Suppressor macrophage treated with lipopolysaccharide for 1 hour (primary cell): ENCODE measurements at regions not wholly inside any gene's neighbourhood (a gene's known extent, or its start where the extent isn't known, plus 50 kb on each side); places are given as distances from the start of the nearest gene placed in this dataset.
A peak's percentile ranks its signal among the peaks of the same experiment; 100 is the strongest.
"Not testable (repeated sequence)": the region's sequence is repeated elsewhere in the genome, so short reads cannot be mapped to it uniquely, and the experiment has no call there.

Experiments used
- DNase-seq, 3 donors: peaks; one replicate each; pipeline ENCODE4 v3.0.0-alpha.2; 2020 to 2022

DNA sequence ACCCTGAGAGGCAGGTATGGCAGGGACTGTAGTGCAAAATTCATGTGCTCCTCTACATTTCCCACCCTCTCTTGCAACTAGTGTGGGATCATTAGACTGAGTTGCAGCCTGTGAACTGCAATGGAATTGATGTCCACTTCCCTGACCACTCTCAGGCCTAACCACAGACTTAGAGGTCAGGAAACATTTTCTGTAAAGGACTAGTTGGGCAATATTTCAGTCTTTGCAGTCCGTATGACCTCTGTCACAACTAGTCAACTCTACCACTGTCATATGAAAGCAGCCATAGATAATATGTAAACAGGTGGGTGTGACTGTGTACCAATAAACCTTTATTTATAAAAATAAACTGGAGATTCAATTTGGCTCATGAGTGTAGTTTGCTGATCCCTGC is 134.4 kb upstream of the TOP1 start:
- DNase-seq: no peak

DNA sequence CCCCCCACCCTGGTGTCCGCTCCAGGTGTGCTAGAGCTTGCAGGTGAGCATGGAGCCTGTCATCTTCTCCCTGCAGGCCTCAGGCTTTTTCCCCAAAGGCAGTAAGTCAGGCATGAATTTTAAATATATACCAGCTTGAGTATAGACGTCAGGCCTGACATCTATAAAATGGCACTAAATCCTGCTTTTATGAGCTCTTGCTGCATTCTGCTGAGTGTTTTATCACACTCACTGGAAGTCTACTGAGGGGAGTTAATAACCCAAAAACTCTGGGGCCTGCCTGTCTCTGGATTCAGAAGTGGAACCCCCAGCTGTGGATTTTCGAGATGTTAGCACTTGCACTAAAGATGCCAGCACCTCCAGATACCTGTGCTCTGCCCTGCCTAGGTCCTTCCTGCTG is 133.4 kb upstream of the TOP1 start:
- DNase-seq: no peak

DNA sequence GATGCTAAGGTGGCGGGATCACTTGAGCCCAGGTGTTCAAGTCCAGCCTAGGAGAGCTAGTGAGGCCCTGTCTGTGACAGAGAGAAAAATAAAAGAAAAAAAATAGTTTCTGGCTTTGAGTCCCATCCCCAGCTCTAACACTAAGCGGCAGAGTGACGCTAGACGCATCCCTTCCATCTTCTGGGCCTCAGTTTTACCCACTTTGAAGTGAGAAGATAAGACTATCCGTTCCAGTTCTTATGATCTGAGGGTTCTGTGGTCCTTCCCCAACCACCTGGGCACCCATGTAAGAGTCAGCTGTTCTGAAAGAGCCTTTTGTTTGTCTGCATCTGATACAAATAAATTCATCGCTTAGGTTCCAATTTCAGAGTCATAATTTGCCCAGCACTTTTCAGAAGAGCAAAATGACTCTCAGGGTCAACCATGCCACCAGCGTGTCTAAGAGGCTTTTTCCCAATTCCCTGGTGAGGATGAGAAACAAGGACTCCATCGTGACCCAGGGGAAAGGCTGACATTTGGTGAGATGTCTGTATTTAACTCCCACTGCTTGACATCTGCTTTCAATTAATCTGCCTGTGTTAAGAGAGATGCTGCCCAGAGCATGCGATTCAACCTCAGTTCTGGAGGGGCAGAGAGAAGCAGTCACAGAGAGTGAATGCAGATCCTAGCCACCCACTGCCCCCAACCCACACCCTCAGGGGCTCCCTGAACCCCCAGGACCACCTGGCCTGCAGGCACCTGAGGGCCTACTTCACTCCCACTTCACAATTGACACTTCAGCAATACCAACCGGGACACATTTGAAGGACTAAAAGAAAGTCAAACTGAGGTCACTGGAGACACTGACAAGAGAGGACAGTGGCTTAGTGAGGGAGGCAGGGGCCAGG is 131.6 kb upstream of the TOP1 start:
- DNase-seq: no peak

DNA sequence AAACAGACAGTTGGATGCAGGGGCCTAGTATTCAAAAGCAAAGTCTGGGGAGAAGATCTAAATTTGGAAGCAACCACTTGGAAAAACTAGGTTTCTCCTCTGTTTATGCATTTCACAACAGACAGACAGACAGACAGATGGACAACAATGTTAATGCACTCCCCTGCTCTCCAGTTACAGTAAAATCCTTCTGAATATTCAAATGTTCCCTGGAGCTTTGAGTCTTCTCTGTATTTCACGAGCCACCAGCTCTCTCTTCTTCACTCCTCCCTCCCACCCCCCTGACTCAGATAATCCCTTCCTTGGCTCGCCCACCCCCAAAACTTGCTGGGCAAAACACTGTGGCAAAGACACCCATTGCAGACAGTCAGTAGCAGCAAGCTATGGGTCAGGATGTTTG is 129.3 kb upstream of the TOP1 start:
- DNase-seq: no peak

DNA sequence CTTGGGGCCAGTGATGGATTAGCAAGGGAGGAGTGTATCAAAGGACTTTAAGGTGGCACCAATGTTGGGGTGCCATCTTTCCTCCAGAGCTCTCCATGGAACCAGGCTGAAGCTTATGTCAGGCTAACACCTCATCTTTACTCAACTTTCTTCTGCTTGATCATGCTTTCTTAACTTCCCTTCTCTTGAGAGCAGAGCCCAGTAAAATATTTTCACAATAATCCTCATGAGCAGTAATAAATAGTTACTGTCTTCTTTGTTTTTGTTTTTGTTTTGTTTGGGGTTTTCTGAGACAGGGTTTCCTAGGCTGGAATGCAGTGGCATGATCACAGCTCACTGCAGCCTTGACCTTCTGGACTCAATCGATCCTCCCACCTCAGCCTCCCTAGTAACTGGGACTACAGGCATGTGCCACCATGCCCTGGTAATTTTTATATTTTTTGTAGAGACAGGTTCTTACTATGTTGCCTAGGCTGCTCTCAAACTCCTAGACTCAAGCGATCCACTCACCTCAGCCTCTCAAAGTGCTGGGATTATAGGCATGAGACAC is 127.9 kb upstream of the TOP1 start:
- peak; percentile 14 to 41 (median 36) for DNase-seq

DNA sequence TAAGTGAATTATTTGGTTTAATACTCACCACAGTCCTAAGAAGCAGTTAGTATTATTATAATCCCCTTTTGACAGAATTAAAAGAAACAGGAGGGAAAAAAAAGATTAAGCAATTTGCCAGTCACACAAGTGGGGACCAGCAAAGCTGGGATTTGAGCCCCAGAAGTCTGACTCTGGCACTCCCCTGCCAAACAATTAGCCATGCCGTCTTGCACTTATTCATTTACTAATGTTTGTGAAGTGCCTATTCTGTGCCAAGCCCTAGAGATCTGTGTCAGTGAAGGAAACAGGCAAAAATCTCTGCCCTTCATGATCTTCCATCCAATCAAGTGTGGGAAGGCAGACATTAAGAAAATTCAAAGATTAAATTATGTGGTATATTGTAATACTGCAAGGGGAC is 126.0 kb upstream of the TOP1 start:
- DNase-seq: no peak

DNA sequence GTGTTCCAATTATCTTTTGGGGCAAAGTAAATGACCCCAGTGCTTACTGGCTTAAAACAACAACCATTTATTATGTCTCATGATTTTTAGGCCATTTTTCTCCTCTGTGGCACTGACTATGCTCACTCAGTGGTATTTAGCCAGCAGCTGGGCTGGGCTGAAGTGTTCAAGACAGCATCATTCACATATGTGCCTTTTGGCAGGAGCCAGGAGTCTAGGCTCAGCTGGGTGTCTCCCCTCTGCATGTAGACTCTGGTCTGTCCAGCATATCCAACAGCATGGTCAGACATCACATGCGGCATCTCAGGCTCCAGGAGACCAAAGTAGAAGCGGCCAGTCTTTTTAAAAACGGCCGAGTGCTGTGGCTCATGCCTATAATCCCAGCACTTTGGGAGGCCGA is 120.3 kb upstream of the TOP1 start:
- DNase-seq: no peak

DNA sequence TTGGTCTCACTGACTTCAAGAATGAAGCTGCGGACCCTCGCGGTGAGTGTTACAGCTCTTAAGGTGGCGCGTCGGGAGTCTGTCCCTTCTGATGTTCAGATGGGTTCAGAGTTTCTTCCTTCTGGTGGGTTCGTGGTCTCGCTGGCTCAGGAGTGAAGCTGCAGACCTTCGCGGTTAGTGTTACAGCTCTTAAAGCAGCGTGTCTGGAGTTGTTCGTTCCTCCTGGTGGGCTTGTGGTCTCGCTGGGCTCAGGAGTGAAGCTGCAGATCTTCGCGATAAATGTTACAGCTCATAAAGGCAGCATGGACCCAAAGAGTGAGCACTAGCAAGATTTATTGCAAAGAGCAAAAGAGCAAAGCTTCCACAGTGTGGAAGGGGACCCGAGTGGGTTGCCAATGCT is 119.1 kb upstream of the TOP1 start:
- DNase-seq: not testable (repeated sequence)

DNA sequence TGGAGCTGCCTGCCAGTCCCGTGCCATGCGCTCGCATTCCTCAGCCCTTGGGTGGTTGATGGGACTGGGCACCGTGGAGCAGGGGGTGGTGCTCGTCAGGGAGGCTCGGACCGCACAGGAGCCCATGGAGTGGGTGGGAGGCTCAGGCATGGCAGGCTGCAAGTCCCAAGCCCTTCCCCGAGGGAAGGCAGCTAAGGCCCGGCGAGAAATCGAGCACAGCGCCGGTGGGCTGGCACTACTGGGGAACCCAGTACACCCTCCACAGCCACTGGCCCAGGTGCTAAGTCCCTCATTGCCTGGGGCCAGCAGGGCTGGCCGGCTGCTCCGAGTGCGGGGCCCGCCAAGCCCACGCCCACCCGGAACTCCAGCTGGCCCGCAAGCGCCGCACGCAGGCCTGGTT is 118.2 kb upstream of the TOP1 start:
- not testable (repeated sequence) for DNase-seq

DNA sequence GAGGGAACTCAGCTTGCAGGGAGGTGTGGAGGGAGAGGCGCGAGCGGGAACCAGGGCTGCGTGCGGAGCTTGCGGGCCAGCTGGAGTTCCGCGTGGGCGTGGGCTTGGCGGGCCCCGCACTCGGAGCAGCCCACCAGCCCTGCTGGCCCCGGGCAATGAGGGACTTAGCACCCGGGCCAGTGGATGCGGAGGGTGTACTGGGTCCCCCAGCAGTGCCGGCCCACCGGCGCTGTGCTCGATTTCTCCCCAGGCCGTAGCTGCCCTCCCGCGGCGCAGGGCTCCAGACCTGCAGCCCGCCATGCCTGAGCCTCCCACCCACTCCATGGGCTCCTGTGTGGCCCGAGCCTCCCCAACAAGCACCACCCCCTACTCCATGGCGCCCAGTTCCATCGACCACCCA is 117.5 kb upstream of the TOP1 start:
- not testable (repeated sequence) for DNase-seq

DNA sequence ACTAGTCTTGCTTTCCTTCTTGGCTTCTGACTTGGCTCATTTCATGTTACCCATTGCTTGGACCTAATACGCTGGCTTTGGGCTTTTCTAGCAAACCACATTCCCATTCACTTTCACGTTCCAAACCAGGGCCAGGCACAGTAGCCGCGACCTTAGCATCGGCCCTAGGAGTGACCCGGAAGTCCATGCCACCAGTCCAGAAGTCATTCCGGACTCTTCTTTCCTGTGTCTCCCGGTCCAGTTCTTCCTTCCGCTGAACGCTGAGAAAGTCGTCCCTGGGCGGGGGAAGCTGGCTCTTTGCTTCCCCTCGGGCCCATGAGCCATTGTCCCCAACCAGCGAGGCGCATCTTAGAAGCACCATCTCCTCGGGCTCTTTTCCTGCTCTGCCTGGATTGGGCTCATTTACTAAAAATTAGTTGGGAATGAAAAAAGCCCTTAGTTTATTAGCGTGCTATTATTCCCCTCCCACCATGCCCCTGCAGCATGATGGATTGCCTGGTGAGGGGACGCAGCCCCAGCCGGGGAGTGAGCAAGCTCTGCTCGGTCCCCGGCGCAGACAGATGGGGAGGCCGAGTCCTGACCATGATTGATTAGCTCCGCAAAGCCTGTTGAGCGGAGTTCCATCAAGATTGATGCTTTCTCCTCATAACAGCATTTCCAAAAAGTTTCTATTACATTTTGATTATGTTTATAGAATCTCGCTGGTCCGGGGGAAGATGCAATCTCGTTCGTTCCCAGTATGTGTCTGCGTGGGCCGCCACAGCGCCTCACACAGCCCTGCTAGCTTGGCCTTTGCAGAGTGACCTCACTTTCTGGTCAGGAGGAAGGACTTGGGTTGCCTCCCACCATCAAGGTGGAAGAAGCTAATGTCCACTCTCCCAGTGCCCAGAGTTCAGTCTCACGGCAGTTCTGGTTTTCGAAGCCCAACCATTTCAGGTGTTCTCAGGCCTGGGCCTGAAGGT is 115.1 kb upstream of the TOP1 start:
- no peak for DNase-seq

DNA sequence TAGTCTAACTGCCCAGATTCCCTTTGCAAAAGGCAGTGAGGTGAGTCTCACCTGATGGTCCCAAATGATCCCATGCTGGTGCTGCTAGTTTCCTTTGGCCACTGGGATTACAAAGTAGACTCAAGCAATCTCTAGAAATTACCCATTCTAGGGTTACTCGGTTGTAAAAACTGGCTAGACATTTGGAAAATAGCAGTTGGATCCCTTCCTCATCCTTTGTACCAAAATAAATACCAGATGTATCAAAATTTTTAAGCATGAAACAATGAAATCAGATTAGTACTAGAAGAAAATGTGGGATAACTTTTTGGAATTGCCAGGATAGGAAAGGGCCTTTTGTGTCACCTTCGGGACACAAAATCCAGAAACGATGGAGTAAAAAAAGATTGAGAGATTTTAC is 112.9 kb upstream of the TOP1 start:
- DNase-seq: no peak

DNA sequence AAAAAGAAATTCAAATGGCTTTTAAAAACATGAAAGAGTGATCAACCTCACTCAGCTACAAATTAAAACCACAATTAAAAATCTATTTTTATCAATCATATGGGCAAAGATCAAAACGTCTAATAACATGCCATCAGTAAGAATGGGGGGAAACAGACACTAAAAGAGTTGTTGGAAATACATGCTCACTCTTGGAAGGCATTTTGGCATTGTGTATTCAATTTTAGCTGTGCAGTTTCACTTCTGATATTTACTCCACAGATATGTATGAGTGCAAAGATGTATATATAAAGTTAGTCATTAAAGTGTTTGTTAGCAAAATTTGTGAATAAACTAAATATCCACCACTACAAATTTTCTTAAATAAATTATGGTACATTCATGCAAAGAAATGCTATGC is 112.3 kb upstream of the TOP1 start:
- no peak for DNase-seq

DNA sequence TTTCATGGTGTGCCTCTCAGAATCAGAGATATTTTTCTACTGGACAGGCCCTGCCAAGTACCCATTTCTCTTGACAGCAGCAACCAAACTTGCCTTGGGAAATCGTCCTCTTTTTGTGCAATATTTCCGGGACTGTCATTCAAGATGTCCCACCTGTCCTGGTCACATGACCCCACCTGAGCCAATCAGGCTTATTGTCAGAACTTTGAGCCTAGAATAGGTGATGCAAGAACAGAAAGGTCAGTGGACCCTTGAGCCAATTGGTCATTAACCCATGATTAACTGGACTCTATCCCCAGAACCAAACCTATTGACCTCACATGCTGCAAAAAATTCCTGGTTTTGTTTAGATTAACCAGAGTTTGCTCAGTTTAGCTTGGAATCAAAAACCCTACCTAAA is 108.3 kb upstream of the TOP1 start:
- DNase-seq: no peak

DNA sequence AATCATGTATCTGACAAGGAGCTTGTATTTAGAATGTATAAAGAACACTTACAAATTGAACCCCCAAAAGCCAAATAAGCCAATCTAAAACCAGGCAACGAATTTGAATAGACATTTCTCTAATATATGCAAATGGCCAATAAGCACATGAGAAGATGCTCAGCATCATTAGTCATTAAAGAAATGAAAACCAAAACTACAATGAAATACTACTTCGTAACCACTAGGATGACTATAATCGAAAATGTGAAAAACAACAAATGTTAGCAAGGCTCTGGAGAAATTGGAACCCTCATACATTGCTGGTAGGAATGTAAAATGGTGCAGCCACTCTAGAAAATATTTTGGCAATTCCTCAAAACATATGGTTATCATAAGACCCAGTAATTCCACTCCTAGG is 105.8 kb upstream of the TOP1 start:
- DNase-seq: no peak

DNA sequence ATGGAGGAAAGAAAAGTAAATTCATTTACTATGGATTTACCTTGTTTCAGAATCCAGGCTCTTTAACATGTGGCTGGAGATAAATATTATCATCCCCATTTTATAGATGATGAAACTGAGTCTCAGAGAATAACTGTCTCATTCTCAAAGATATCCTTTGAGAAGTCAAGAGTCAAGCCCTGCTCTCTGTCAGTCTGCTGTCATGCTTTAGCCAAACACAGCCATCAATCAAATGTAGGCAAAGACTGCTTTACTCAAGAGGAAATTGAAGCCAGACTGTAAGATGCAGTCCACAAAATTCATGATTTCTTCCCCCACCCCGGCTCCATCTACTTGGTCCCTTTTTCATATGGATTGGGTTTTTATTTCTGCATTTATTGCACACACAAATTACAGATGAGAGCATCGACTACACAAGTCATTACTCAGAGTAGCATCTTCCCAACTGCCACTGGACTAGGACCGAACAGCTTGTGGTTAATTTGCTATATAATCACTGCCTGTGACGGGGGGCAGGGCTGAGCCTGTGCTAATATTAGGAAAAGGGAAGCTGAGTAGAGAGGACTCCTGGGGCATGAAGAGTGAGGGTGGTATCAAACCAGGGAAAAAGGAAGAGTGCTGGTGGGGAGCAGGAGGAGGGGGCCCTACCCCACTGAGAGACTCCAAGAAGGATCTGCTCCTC is 102.7 kb upstream of the TOP1 start:
- DNase-seq: peak; percentile 23 to 37 (median 35)

DNA sequence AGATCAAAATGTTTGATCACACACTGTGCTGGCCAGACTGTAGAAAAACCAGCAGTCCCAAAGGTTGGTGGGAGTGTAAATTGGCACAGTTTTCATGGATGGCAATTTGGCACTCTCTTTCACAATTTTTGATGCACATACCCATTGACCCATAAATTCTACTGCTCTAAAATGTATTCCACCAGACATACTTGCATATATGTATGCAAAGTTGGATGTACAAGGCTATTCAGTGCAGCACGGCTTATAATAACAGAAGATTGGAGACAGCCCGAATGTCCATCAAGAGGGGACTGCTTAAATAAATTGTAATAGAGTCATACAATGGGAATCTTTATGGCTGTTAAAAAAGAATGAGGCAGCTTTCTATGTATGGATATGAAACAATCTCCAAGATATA is 101.7 kb upstream of the TOP1 start:
- no peak for DNase-seq

DNA sequence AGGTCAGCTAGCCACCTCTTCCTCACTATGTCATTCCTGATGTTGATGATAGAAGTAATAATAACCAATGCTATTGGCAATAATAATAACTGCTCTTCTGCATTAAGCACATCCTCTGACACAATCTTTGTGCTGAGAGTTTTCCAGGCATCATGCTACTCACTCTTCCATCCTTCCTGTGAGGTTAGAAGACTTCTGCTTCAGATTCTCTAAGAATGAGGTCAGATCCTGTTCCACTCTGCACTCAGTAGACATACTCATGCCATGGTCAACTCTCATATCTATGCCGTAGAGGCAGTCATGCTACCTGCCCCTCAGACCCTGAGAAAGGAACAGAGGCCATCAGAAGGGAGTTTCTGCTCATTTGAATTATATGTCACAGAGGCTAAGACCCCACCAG is 98.1 kb upstream of the TOP1 start:
- DNase-seq: no peak

DNA sequence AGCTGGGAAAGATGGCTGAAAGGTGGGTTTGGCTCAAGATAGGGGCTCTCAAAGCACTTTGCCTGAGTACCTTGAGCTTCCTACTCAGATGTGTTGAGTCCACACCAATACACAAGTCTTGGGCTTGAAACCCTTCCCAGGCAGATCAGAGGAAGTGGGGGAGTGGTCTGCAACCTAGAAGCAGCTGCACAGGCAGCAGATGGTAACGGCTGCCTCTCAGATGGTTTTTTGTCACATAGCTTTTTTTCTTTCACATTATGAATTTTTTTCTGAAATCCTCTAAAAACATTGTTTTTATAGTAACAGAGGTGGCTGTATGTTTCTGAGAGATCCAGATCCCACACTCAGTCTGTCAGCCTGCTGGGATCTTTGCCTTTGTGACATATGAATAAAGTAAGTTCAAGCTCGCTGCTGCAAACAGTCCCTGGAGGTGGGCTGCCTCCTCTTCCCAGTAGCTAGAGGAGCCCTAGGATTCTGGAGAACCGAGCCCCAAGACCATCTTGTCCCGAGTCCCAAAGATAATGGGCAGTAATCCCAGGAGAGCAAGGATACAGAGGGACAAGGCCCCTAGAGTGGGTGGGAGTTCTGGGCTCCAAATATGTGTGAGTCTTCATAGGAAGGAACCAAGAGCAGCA is 97.1 kb upstream of the TOP1 start:
- DNase-seq: no peak

DNA sequence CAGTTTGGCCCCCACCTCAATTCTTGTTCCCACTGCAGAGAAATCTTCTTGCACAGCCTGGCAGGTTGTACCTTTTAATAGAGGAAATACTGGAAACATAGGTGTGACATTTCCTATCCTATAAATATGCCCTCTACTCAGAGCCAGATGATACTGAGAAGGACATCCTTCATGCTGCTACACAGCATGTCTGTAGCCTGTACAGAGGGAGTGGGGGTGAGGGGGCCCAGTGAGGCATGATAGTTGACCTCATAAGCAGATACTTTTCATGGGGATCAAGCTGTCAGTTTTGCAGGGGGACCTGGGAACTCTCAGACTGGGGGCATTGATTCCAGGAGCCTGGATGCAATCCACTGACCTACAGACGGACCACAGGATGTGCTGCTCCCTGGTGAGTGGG is 96.2 kb upstream of the TOP1 start:
- DNase-seq: no peak

DNA sequence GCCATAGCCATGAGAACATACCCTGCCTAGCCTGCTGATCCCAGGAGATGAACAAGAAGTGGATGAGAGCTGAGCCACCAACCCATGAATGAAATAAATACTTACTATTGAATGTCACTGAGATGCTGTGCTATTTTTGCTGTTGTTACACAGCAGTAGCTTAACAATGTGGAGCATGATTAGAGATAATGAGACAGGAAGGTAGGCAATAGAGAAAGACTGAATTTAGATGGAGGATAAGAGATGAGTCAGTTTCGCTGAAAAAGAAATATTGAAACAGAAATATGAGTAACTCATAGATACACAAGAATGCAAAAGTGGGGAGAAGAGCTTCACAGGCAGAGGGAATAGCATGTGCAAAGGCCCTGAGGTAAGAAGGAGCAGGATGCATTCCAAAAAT is 94.9 kb upstream of the TOP1 start:
- DNase-seq: no peak

DNA sequence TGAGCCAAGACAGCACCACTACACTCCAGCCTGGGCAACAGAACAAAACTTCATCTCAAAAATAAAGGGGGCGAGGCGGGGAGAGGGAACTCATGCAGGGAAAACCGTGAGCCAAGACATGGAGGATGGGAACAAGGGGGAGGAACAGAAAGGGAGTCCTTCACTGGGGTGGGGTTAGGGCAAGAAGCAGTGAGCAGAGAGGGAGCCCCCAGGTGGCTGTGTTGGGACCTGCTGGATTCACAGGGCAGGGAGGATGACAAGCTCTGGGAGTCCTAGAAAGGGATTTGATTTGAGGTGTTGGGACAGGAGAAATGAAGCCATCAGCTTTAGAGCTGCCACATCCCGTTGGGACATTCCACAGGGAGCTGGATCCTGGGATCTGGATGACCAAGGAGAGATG is 90.6 kb upstream of the TOP1 start:
- peak in 1 of 3 donors; percentile 29 for DNase-seq

DNA sequence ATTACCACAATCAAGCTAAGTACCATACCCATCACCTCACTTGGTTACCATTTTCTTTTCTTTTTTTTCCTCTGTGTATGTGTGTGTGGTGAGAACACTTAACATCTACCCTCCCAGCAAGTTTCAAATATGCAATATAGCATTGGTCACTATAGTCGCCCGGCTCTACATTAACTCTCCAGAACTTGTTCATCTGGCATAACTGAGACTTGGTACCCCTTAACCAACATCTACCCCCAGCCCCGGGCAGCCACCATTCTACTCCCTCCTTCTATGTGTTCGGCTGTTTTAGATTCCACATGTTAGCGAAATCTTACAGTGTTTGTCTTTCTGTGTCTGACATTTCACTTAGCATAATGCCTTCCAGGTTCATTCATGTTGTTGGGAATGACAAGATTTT is 89.0 kb upstream of the TOP1 start:
- no peak for DNase-seq
